HG02870 (cell line): ENCODE measurements at regions not wholly inside any gene's neighbourhood (a gene's known extent, or its start where the extent isn't known, plus 50 kb on each side); places are given as distances from the start of the nearest gene placed in this dataset.

Source experiments
- ATAC-seq: cut with Tn5 transposase; IDR thresholded peaks from one replicate; pipeline ENCODE4 v1.9.1; 2021; ENCODE audit warnings: mild to moderate bottlenecking, moderate library complexity; ENCODE audit not compliant: unreplicated experiment

DNA sequence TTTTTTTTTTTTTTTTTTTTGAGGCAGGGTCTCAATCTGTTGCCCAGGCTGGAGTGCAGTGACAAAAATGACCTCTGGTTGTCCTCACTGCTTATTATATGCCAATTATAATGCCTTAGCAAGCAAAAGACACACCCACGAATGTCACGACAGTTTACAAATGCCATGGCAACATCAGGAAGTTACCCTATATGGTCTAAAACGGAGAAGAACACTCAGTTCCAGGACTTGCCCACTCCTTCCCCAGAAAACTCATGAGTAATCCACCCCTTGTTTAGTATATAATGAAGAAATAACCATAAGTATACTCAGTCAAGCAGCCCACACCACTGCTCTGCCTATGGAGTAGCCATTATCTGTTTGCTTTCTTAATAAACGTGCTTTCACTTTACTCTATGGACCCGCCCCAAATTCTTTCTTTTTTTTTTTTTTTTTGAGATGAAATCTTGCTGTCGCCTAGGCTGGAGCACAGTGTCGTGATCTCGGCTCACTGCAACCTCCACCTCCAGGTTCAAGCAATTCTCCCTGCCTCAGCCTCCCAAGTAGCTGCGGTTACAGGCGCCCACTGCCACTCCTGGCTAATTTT is 106.2 kb downstream of the SMIM20 start:
- ATAC-seq, result no peak

DNA sequence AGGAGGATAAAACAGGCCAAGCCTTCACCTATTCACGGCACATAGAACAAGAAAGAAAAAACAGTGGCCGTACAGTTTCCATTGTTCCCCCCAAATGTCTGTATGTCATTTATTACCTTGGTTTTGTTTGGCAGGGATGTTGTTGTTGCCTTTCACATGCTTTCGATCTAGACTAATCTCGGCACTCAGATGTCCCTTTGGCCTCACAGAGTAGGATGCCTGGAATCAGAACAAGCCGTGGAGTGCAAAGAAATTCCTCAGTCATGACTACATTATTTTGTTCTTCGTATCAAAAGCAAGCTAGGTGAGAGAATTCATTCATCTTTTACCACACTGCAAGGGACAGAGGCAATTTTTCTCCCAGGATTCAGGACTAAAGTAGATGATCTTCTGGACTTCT is 106.9 kb downstream of the SMIM20 start:
- no peak for ATAC-seq

GRCh38 chr4:26021417-26022345 is 107.7 kb downstream of the SMIM20 start:
- ATAC-seq, result no peak

DNA sequence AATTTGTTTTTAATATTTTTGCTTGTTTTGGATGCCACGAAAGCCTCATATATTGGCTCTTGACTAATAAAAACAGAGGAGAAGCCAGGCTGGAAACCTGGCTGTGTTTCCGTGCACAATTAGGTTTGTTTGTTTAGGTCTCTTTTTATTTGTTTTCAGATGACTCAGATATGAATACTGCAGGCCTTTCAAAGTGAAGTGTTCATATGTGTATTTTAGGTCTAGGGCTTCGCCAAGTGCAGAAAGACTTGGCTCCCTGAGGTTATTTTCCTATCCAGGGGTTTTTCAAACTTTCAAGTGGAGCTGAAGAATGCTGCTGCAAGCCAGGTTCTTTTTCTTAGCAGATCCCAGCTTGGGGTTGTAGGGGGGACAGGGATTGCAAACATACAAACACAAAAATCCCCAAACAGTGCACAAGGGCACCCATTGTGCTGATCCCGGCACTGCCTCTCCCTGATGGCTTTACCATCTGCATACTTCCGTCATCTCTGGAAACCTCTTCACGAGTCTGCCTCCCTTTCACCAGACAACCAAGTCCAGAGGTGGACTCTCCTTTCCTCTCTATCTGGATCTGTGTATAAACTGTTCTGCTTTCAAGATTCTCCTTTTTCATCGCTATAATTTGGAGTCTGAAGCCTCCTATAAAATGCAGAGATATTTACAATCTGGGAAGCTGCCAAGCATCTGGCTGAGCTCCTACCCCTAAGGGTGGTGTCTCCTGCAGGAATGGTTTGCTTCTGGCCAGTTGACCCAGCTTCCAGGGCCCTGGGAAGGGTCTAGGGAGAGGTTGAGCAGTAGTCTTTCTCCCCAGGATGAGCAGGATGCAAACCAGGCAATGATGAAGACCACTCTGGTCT is 108.6 kb downstream of the SMIM20 start:
- no peak for ATAC-seq

DNA sequence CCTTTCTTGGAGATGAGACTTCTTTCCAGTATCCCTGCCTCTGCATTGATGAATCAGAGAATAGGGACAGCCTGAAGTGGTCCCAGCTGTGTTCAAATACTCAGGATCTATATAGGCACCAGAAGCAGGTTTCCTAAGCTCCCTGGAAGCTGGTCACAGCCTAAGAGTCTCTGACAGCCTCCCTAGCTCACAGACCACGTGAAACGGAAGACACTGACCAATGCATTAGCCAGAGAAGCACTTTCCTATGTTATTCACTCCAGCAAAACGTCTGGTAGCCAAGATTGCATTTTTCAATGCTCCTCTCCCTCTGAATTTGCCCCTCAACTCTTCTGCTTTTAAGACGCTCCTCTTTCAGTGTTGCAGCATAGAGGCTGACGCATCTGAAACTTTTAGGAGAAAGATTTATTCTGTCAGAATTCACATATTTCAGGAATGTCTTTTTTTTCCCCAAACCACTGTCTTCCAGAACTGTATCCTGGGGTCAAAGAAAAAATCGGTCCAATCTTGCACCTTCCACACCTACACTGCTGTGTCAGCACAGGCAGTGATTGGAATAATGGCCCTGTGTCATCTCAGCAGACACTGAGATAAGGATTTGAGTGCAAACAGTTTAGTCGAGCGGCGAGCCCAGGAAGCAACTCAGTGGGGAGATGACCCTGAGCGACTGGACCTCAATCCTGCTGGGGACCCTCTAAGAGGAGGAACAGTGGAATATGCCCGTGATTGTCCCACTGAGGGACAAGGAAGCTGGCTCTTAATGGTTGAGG is 109.4 kb downstream of the SMIM20 start:
- ATAC-seq, result no peak

DNA sequence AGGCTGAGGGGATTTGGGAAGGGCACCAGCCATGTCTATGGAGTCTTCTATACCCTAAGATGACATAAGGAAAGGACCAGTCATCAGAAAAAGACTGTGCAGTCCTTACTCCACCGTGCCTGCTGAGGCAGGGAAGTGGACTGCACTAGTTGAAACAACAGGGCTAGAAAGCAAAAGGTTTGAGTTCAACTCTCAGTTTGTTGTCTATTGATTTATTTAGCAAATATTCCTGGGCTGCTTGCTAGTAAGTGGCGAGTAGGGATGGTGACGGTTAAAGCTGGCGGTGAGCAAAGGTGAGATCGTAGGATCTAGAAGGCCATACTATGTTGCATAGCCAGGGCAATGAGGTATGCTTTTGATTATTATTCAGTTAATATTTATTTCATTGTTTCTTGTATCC is 110.1 kb downstream of the SMIM20 start:
- ATAC-seq, result no peak

- ATAC-seq, result no peak
Measured at GRCh38 chr4:26028133-26028792, 114.2 kb downstream of the SMIM20 start.

DNA sequence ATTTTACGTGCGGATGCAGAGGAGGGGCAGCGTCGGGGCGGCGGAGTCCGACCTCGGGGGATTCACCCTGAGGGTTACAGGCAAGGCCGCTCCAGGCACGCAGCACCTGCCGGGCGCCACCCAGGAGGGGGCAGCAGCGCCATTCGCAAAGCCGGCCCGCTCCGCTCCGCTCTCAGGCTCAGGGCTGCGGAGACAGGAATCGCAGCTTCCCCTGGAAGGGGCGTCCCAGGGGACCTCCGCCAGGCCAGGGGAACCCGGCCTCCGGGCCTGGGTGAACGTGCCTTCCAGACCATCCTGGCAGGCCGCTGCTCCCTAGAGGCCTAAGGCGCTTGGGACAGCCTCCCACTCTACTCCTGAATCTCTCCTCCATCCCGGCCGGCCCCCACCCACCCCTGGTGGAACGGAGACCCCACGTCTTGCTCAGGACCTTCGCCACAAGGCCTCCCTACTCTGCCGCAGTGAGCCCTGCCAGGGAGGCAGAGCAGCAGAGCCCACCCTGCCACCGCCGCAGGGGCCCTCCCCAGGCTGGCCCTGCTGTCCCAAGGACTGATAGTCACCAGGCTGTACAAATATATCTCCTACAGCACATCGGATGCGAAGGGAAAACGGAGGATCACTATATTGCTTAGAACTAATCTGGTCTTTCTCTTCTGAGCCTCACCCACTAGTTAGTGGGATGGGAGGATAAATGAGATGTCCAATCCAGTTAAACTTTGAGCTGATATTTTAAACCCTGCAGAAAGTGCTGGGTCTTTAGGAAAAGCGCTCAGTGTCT is 115.0 kb downstream of the SMIM20 start:
- peak; percentile 88 for ATAC-seq

GRCh38 chr4:26029568-26030131 is 115.6 kb downstream of the SMIM20 start:
- no peak for ATAC-seq

GRCh38 chr4:26030260-26030667 is 116.2 kb downstream of the SMIM20 start:
- ATAC-seq, result no peak

- peak; percentile 34 for ATAC-seq
Measured at GRCh38 chr4:26030780-26031179, 116.8 kb downstream of the SMIM20 start.

GRCh38 chr4:26031704-26032103 is 117.7 kb downstream of the SMIM20 start:
- no peak for ATAC-seq

GRCh38 chr4:26032142-26032541 is 118.1 kb downstream of the SMIM20 start:
- ATAC-seq, result no peak

DNA sequence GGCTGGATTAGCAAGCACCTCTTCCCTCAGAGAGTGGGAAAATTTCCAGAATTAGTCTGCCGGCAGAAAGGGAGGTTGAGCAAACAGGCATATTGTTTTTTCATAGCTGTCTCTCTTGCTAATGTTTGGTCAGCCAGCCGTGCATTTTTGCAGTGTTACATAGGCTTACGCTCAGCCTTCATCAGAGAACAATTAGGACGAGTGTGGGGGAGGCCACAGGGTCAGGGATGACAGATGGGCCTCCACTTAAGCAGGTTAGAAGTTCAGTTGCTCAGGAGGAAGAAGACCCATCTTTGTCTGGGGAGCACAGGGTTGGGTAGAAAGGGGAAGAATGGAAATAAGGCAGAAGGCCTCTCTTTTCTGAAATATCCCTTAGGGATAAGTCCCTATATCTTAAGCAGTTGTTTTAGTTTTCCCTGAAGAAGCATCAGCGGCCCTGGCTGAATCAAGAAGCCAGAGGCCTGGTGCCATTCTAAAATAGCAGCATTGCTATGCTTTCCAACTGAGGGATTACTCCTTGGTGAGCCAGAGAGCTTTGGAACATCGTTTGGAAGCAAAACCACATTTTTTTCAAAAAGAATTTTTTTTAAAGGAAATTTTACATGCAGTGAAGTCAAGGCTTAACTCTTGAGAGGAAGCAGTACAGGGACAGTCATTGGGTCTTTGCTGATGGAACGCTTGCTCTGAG is 118.8 kb downstream of the SMIM20 start:
- ATAC-seq, result no peak

GRCh38 chr4:26033389-26033788 is 119.4 kb downstream of the SMIM20 start:
- ATAC-seq, result no peak

DNA sequence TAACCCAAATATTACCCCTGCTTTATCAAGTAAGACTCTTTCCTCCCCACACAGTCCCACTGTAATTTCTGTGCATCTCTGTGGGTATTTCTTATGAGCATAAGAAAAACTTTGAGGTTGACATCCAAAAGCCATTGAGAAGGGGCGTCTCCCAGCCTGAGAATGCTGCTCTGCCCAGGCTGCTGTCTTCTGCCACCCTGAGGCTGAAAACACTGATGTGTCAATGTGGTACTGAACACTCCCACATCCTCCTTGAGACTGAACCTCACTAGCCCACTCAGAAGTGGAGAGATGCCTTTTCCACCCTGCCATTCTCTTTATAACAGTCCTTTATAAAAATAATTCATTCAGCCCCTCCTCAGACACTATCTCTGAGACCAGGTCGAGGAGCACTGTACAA is 120.8 kb downstream of the SMIM20 start:
- ATAC-seq, result no peak

- ATAC-seq, result no peak
Measured at GRCh38 chr4:26035921-26036320, 121.9 kb downstream of the SMIM20 start.

DNA sequence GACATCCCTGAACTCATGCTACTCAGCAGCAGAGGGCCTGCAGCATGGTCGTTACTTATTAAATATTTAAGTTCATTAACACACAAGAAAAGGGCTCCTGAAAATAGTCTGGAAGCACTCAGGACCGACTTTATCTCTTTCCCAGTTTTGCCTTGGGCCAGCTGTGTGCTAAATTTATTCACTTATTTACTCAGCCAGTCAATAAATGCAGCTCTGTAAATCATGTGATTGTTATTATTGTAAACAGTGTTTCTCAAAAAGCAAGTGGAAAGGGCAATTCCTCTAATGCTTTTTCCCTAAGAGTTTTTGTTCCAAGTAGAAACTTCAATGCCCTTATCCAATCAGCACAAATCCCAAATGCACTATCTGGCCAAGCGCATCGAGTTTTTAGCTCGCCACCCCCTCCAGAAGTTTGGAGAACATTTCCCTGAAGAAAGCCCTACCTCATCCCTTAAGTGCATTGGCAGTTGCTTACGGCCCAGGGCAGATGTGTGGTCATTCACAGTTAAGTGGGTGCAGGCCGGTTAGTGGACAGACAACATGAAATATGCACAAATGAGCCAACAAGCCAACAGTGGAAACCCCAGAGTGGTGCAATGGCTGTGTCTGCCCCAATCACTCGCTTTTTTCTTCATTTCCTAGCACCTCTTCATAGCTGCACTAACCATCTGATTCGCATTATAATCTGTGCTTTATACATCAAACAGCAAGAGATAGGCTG is 125.8 kb downstream of the SMIM20 start:
- ATAC-seq, result no peak
